BLaER1 (cell line): ENCODE measurements at regions not wholly inside any gene's neighbourhood (a gene's known extent, or its start where the extent isn't known, plus 50 kb on each side); places are given as distances from the start of the nearest gene placed in this dataset.

Source experiments
- H3K27ac ChIP-seq: shearing (Covaris generic); formaldehyde crosslinking; 2 replicates; pipeline ENCODE4 v1.8.1; 2022
- H3K27me3 ChIP-seq: shearing (Covaris generic); formaldehyde crosslinking; 2 replicates; pipeline ENCODE4 v1.8.1; 2022
- H3K36me3 ChIP-seq: shearing (Covaris generic); formaldehyde crosslinking; 2 replicates; pipeline ENCODE4 v1.8.1; 2022
- H3K4me1 ChIP-seq: shearing (Covaris generic); formaldehyde crosslinking; 2 replicates; pipeline ENCODE4 v1.8.1; 2022
- H3K4me2 ChIP-seq: shearing (Covaris generic); formaldehyde crosslinking; 2 replicates; pipeline ENCODE4 v1.8.1; 2022
- H3K4me3 ChIP-seq: shearing (Covaris generic); formaldehyde crosslinking; 2 replicates; pipeline ENCODE4 v1.8.1; 2022
- H3K9ac ChIP-seq: shearing (Covaris generic); formaldehyde crosslinking; 2 replicates; pipeline ENCODE4 v1.8.1; 2022
- H3K9me3 ChIP-seq: shearing (Covaris generic); formaldehyde crosslinking; 2 replicates; pipeline ENCODE4 v1.8.1; 2022
- H4K20me1 ChIP-seq: shearing (Covaris generic); formaldehyde crosslinking; 2 replicates; pipeline ENCODE4 v1.8.1; 2022
- Cebpa-rat ChIP-seq: shearing (Covaris generic); IDR thresholded peaks from 2 replicates; pipeline ENCODE4 v1.8.1; 2022

GRCh38 chr2:147639386-147639785, 205.4 kb upstream of the ACVR2A start:
- Histone ChIP-seq H4K20me1 (no peaks in the 10 kb centered on the region), H3K27ac (no peak overlapping the region), H3K36me3 (no peaks in the 10 kb centered on the region), H3K27me3 (no peaks in the 10 kb centered on the region), H3K4me2 (no peak overlapping the region), H3K9me3 (no peaks in the 10 kb centered on the region), H3K9ac (no peak overlapping the region), H3K4me1 (no peaks in the 10 kb centered on the region), H3K4me3 (no peak overlapping the region)
- TF ChIP-seq Cebpa-rat, result no peak

- Histone ChIP-seq H3K9ac (no peak overlapping the region), H3K4me3 (no peak overlapping the region), H3K4me1 (no peaks in the 10 kb centered on the region; the same call in 1 of the 2 replicates), H3K27ac (no peak overlapping the region), H4K20me1 (no peaks in the 10 kb centered on the region), H3K27me3 (no peaks in the 10 kb centered on the region), H3K36me3 (no peaks in the 10 kb centered on the region), H3K4me2 (no peak overlapping the region), H3K9me3 (no peaks in the 10 kb centered on the region)
- TF ChIP-seq Cebpa-rat, result no peak
Measured at GRCh38 chr2:147636886-147637285, 207.9 kb upstream of the ACVR2A start.

GRCh38 chr2:147636238-147636882, 208.5 kb upstream of the ACVR2A start:
- no peaks in the 10 kb centered on the region for H3K27me3 ChIP-seq
- H3K27ac ChIP-seq, result no peak overlapping the region
- no peaks in the 10 kb centered on the region for H3K9me3 ChIP-seq
- H3K4me1 ChIP-seq, result no peaks in the 10 kb centered on the region; the same call in 1 of the 2 replicates
- TF ChIP-seq Cebpa-rat, result no peak
- H3K4me3 ChIP-seq, result no peak overlapping the region
- no peak overlapping the region for H3K9ac ChIP-seq
- H3K4me2 ChIP-seq, result no peak overlapping the region
- no peaks in the 10 kb centered on the region for H4K20me1 ChIP-seq
- no peaks in the 10 kb centered on the region for H3K36me3 ChIP-seq

GRCh38 chr2:147634826-147635225, 210.0 kb upstream of the ACVR2A start:
- Histone ChIP-seq H3K4me1 (no peaks in the 10 kb centered on the region; the same call in 1 of the 2 replicates), H4K20me1 (no peaks in the 10 kb centered on the region), H3K4me3 (no peak overlapping the region), H3K9ac (no peak overlapping the region), H3K4me2 (no peak overlapping the region), H3K27ac (no peak overlapping the region), H3K36me3 (no peaks in the 10 kb centered on the region), H3K9me3 (no peaks in the 10 kb centered on the region), H3K27me3 (no peaks in the 10 kb centered on the region)
- no peak for TF ChIP-seq Cebpa-rat

- no peak for TF ChIP-seq Cebpa-rat
- no peaks in the 10 kb centered on the region for H4K20me1 ChIP-seq
- peak overlapping the region; percentile 16; the same call in 1 of the 2 replicates for H3K4me2 ChIP-seq
- H3K9me3 ChIP-seq, result no peaks in the 10 kb centered on the region
- no peaks in the 10 kb centered on the region for H3K36me3 ChIP-seq
- H3K4me3 ChIP-seq, result no peak overlapping the region
- H3K27ac ChIP-seq, result no peak overlapping the region
- H3K9ac ChIP-seq, result no peak overlapping the region
- H3K4me1 ChIP-seq, result no peaks in the 10 kb centered on the region; the same call in 1 of the 2 replicates
- no peaks in the 10 kb centered on the region for H3K27me3 ChIP-seq
Measured at GRCh38 chr2:147632198-147632597, 212.6 kb upstream of the ACVR2A start.

- TF ChIP-seq Cebpa-rat, result no peak
- Histone ChIP-seq H3K4me3 (no peak overlapping the region), H3K9ac (no peak overlapping the region), H3K9me3 (no peaks in the 10 kb centered on the region), H3K36me3 (no peaks in the 10 kb centered on the region), H4K20me1 (no peaks in the 10 kb centered on the region), H3K27ac (no peak overlapping the region), H3K4me1 (no peaks in the 10 kb centered on the region; the same call in 1 of the 2 replicates), H3K4me2 (no peak overlapping the region), H3K27me3 (no peaks in the 10 kb centered on the region)
Measured at GRCh38 chr2:147631294-147631693, 213.5 kb upstream of the ACVR2A start.

- H3K9me3 ChIP-seq, result no peaks in the 10 kb centered on the region
- no peak overlapping the region for H3K9ac ChIP-seq
- no peak overlapping the region for H3K4me2 ChIP-seq
- H3K27ac ChIP-seq, result no peak overlapping the region
- H4K20me1 ChIP-seq, result no peaks in the 10 kb centered on the region
- H3K27me3 ChIP-seq, result no peaks in the 10 kb centered on the region
- no peak overlapping the region for H3K4me3 ChIP-seq
- TF ChIP-seq Cebpa-rat, result no peak
- no peaks in the 10 kb centered on the region; the same call in 1 of the 2 replicates for H3K4me1 ChIP-seq
- H3K36me3 ChIP-seq, result no peaks in the 10 kb centered on the region
Measured at GRCh38 chr2:147630585-147630984, 214.2 kb upstream of the ACVR2A start.

- no peak for TF ChIP-seq Cebpa-rat
- Histone ChIP-seq H3K9me3 (no peaks in the 10 kb centered on the region), H3K4me3 (no peak overlapping the region), H3K9ac (no peak overlapping the region), H3K27ac (no peak overlapping the region), H3K4me1 (no peaks in the 10 kb centered on the region; the same call in 1 of the 2 replicates), H3K4me2 (no peak overlapping the region), H4K20me1 (no peaks in the 10 kb centered on the region), H3K27me3 (no peaks in the 10 kb centered on the region), H3K36me3 (no peaks in the 10 kb centered on the region)
Measured at GRCh38 chr2:147628971-147629421, 215.8 kb upstream of the ACVR2A start.

GRCh38 chr2:147623328-147623727, 221.5 kb upstream of the ACVR2A start:
- H3K4me2 ChIP-seq, result no peak overlapping the region
- H3K27ac ChIP-seq, result no peak overlapping the region
- H4K20me1 ChIP-seq, result no peaks in the 10 kb centered on the region
- H3K9ac ChIP-seq, result no peak overlapping the region
- no peaks in the 10 kb centered on the region for H3K9me3 ChIP-seq
- no peaks in the 10 kb centered on the region for H3K27me3 ChIP-seq
- no peaks in the 10 kb centered on the region for H3K4me1 ChIP-seq
- H3K36me3 ChIP-seq, result no peaks in the 10 kb centered on the region
- no peak for TF ChIP-seq Cebpa-rat
- H3K4me3 ChIP-seq, result no peak overlapping the region

GRCh38 chr2:147621656-147622197, 223.1 kb upstream of the ACVR2A start:
- H3K4me2 ChIP-seq, result no peak overlapping the region
- H3K36me3 ChIP-seq, result no peaks in the 10 kb centered on the region
- no peak for TF ChIP-seq Cebpa-rat
- no peaks in the 10 kb centered on the region for H3K9me3 ChIP-seq
- no peak overlapping the region for H3K4me3 ChIP-seq
- no peak overlapping the region for H3K9ac ChIP-seq
- H4K20me1 ChIP-seq, result no peaks in the 10 kb centered on the region
- no peaks in the 10 kb centered on the region for H3K4me1 ChIP-seq
- H3K27ac ChIP-seq, result no peak overlapping the region
- no peaks in the 10 kb centered on the region for H3K27me3 ChIP-seq
